ENCODE measurements at regions not wholly inside any gene's neighbourhood (a gene's known extent, or its start where the extent isn't known, plus 50 kb on each side); places are given as distances from the start of the nearest gene placed in this dataset.

GRCh38 chr20:60486315-60486714 is 528.1 kb downstream of the CDH26 start:
- no peak for DNase-seq

- DNase-seq = no peak
Measured at GRCh38 chr20:60486937-60487336, 528.7 kb downstream of the CDH26 start.

GRCh38 chr20:60490217-60491050 is 532.2 kb downstream of the CDH26 start:
- DNase-seq = no peak

GRCh38 chr20:60491051-60491581 is 532.9 kb downstream of the CDH26 start:
- DNase-seq = no peak

- DNase-seq = no peak
Measured at GRCh38 chr20:60494476-60494875, 536.3 kb downstream of the CDH26 start.

GRCh38 chr20:60497298-60498035 is 539.2 kb downstream of the CDH26 start:
- DNase-seq = no peak

- no peak for DNase-seq
Measured at GRCh38 chr20:60500038-60500701, 541.9 kb downstream of the CDH26 start.

GRCh38 chr20:60501048-60501447 is 542.8 kb downstream of the CDH26 start:
- no peak for DNase-seq

GRCh38 chr20:60502881-60503280 is 544.7 kb downstream of the CDH26 start:
- no peak for DNase-seq

GRCh38 chr20:60505423-60505822 is 547.2 kb downstream of the CDH26 start:
- DNase-seq = no peak

GRCh38 chr20:60506061-60506460 is 547.8 kb downstream of the CDH26 start:
- no peak for DNase-seq

GRCh38 chr20:60507087-60507694 is 549.0 kb downstream of the CDH26 start:
- DNase-seq = no peak

- DNase-seq = no peak
Measured at GRCh38 chr20:60509407-60509806, 551.2 kb downstream of the CDH26 start.

- no peak for DNase-seq
Measured at GRCh38 chr20:60510356-60510755, 552.1 kb downstream of the CDH26 start.

- DNase-seq = peak; percentile 17
Measured at GRCh38 chr20:60512443-60512842, 554.2 kb downstream of the CDH26 start.

GRCh38 chr20:60513141-60513540 is 554.9 kb downstream of the CDH26 start:
- DNase-seq = no peak

- no peak for DNase-seq
Measured at GRCh38 chr20:60516442-60516841, 558.2 kb downstream of the CDH26 start.

- no peak for DNase-seq
Measured at GRCh38 chr20:60518022-60518421, 559.8 kb downstream of the CDH26 start.

GRCh38 chr20:60525397-60525796 is 567.2 kb downstream of the CDH26 start:
- DNase-seq = no peak

GRCh38 chr20:60527656-60528055 is 569.4 kb downstream of the CDH26 start:
- DNase-seq = no peak

GRCh38 chr20:60528141-60528540 is 569.9 kb downstream of the CDH26 start:
- DNase-seq = no peak

GRCh38 chr20:60529149-60529548 is 570.9 kb downstream of the CDH26 start:
- DNase-seq = no peak

GRCh38 chr20:60535211-60535610 is 577.0 kb downstream of the CDH26 start:
- no peak for DNase-seq
